ENCODE measurements at regions not wholly inside any gene's neighbourhood (a gene's known extent, or its start where the extent isn't known, plus 50 kb on each side); places are given as distances from the start of the nearest gene placed in this dataset.

- Histone ChIP-seq H3K27me3 (ENCODE audit: control insufficient read depth in 2 of 2, insufficient read depth in 1 of 2, low read length in 1 of 2) (no peaks in the 10 kb centered on the region), H3K4me3 (ENCODE audit: low read length in 2 of 2) (no peak overlapping the region), H3K9me3 (ENCODE audit: control insufficient read depth in 2 of 2, insufficient read depth in 1 of 2, low read length in 1 of 2) (no peaks in the 10 kb centered on the region), H3K27ac (ENCODE audit: low read depth in 1 of 2, low read length in 1 of 2) (no peak overlapping the region), H3K4me1 (ENCODE audit: control insufficient read depth in 2 of 2, insufficient read depth in 2 of 2, low read length in 2 of 2) (no peaks in the 10 kb centered on the region), H3K36me3 (ENCODE audit: control insufficient read depth in 2 of 2, insufficient read depth in 2 of 2, low read length in 1 of 2) (no peaks in the 10 kb centered on the region)
- DNase-seq (ENCODE audit: low read depth in 6 of 9, low spot score in 9 of 9) = no peak
- WGBS = 91% methylated on average over 3 of the region's 3 CpGs
Measured at GRCh38 chr2:49600524-49600923, 446.2 kb upstream of the FSHR start.

GRCh38 chr2:49598231-49598630 lies 443.9 kb upstream of the FSHR start:
- DNase-seq (ENCODE audit: low read depth in 6 of 9, low spot score in 9 of 9) = no peak
- H3K4me3 ChIP-seq (ENCODE audit: low read length in 2 of 2) = no peak overlapping the region
- no peak overlapping the region for H3K27ac ChIP-seq (ENCODE audit: low read depth in 1 of 2, low read length in 1 of 2)
- WGBS = 91% methylated on average over 1 of the region's 1 CpG
- H3K4me1 ChIP-seq (ENCODE audit: control insufficient read depth in 2 of 2, insufficient read depth in 2 of 2, low read length in 2 of 2) = no peaks in the 10 kb centered on the region
- no peaks in the 10 kb centered on the region for H3K27me3 ChIP-seq (ENCODE audit: control insufficient read depth in 2 of 2, insufficient read depth in 1 of 2, low read length in 1 of 2)
- peaks cover 0 to 4% of the 10 kb centered on the region in 2 donors for H3K9me3 ChIP-seq (ENCODE audit: control insufficient read depth in 2 of 2, insufficient read depth in 1 of 2, low read length in 1 of 2)
- H3K36me3 ChIP-seq (ENCODE audit: control insufficient read depth in 2 of 2, insufficient read depth in 2 of 2, low read length in 1 of 2) = no peaks in the 10 kb centered on the region

GRCh38 chr2:49585921-49586320 lies 431.6 kb upstream of the FSHR start:
- H3K27ac ChIP-seq (ENCODE audit: low read depth in 1 of 2, low read length in 1 of 2) = no peak overlapping the region
- H3K9me3 ChIP-seq (ENCODE audit: control insufficient read depth in 2 of 2, insufficient read depth in 1 of 2, low read length in 1 of 2) = no peaks in the 10 kb centered on the region
- WGBS = 95% methylated on average over 3 of the region's 3 CpGs
- no peaks in the 10 kb centered on the region for H3K4me1 ChIP-seq (ENCODE audit: control insufficient read depth in 2 of 2, insufficient read depth in 2 of 2, low read length in 2 of 2)
- DNase-seq (ENCODE audit: low read depth in 6 of 9, low spot score in 9 of 9) = no peak
- H3K27me3 ChIP-seq (ENCODE audit: control insufficient read depth in 2 of 2, insufficient read depth in 1 of 2, low read length in 1 of 2) = no peaks in the 10 kb centered on the region
- H3K4me3 ChIP-seq (ENCODE audit: low read length in 2 of 2) = no peak overlapping the region
- no peaks in the 10 kb centered on the region for H3K36me3 ChIP-seq (ENCODE audit: control insufficient read depth in 2 of 2, insufficient read depth in 2 of 2, low read length in 1 of 2)

DNA sequence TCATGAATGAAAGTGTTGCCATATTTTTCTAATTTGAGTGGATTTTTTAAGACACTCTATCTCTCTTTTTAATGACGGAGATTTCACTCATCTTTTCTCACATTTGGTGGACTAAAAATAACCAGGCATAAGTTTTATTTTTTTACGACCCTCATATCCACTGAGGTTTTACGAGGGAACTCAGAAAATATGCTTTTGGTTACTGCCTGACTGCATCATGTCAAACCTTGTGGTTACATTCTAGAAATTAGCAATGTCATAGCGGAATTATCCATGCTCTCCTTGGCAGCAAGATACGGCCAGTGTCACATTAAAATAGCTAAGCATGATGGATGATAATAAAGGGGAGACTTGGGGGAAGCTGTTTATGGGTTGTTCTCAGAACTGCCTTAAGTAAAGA lies 428.6 kb upstream of the FSHR start:
- Histone ChIP-seq H3K27me3 (ENCODE audit: control insufficient read depth in 2 of 2, insufficient read depth in 1 of 2, low read length in 1 of 2) (no peaks in the 10 kb centered on the region), H3K9me3 (ENCODE audit: control insufficient read depth in 2 of 2, insufficient read depth in 1 of 2, low read length in 1 of 2) (no peaks in the 10 kb centered on the region), H3K27ac (ENCODE audit: low read depth in 1 of 2, low read length in 1 of 2) (no peak overlapping the region), H3K4me1 (ENCODE audit: control insufficient read depth in 2 of 2, insufficient read depth in 2 of 2, low read length in 2 of 2) (no peaks in the 10 kb centered on the region), H3K4me3 (ENCODE audit: low read length in 2 of 2) (no peak overlapping the region), H3K36me3 (ENCODE audit: control insufficient read depth in 2 of 2, insufficient read depth in 2 of 2, low read length in 1 of 2) (no peaks in the 10 kb centered on the region)
- DNase-seq (ENCODE audit: low read depth in 6 of 9, low spot score in 9 of 9) = no peak
- 79% methylated on average over 5 of the region's 5 CpGs for WGBS

DNA sequence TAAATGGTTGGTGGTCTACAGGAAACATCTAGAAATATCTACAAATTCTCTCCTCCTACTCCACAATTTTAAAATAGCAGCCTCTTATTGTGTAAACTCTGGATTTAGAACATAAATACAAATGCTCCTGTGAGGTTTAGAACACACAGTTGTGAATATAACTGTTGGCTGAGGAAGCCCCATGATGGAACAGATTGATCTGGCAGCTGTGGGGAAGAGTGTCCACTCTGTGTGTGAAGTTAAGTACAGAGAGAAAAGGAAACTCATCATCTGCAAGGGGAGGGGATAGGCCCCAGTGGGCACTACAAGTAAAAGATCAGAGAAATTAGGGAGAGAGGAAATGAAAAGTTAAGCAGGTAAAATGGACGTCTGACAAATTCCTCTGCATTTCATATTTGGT lies 422.7 kb upstream of the FSHR start:
- no peaks in the 10 kb centered on the region for H3K9me3 ChIP-seq (ENCODE audit: control insufficient read depth in 2 of 2, insufficient read depth in 1 of 2, low read length in 1 of 2)

DNA sequence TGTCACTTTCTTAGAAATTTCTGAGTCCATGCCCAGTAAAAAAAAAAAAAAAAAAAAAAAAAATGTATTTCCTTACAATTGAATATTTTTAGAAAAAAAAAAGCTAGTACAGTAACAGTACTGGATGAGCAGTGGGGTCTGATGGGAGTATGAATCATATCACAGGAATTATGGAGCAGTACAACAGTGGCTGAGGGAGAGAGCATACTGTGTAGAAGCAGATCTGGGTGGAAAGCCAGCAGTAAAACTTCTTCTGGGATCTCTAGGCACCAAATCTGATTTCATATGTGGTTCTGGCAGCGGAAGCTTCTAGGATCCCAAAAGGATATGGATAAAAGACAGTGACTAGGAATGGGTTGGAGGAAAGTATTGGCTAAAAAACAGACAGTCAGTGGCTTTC lies 414.9 kb upstream of the FSHR start:
- Histone ChIP-seq H3K4me3 (ENCODE audit: low read length in 2 of 2) (no peak overlapping the region), H3K36me3 (ENCODE audit: control insufficient read depth in 2 of 2, insufficient read depth in 2 of 2, low read length in 1 of 2) (no peaks in the 10 kb centered on the region), H3K27ac (ENCODE audit: low read depth in 1 of 2, low read length in 1 of 2) (no peak overlapping the region), H3K27me3 (ENCODE audit: control insufficient read depth in 2 of 2, insufficient read depth in 1 of 2, low read length in 1 of 2) (no peaks in the 10 kb centered on the region), H3K9me3 (ENCODE audit: control insufficient read depth in 2 of 2, insufficient read depth in 1 of 2, low read length in 1 of 2) (no peaks in the 10 kb centered on the region), H3K4me1 (ENCODE audit: control insufficient read depth in 2 of 2, insufficient read depth in 2 of 2, low read length in 2 of 2) (no peaks in the 10 kb centered on the region)
- 95% methylated on average over 1 of the region's 1 CpG for WGBS
- DNase-seq (ENCODE audit: low read depth in 6 of 9, low spot score in 9 of 9) = no peak

More for the DNA sequence above, 422.7 kb upstream of the FSHR start:
- 79% methylated on average over 1 of the region's 1 CpG for WGBS
- Histone ChIP-seq H3K4me1 (ENCODE audit: control insufficient read depth in 2 of 2, insufficient read depth in 2 of 2, low read length in 2 of 2) (no peaks in the 10 kb centered on the region), H3K27me3 (ENCODE audit: control insufficient read depth in 2 of 2, insufficient read depth in 1 of 2, low read length in 1 of 2) (no peaks in the 10 kb centered on the region), H3K4me3 (ENCODE audit: low read length in 2 of 2) (no peak overlapping the region), H3K36me3 (ENCODE audit: control insufficient read depth in 2 of 2, insufficient read depth in 2 of 2, low read length in 1 of 2) (no peaks in the 10 kb centered on the region), H3K27ac (ENCODE audit: low read depth in 1 of 2, low read length in 1 of 2) (no peak overlapping the region)
- no peak for DNase-seq (ENCODE audit: low read depth in 6 of 9, low spot score in 9 of 9)

DNA sequence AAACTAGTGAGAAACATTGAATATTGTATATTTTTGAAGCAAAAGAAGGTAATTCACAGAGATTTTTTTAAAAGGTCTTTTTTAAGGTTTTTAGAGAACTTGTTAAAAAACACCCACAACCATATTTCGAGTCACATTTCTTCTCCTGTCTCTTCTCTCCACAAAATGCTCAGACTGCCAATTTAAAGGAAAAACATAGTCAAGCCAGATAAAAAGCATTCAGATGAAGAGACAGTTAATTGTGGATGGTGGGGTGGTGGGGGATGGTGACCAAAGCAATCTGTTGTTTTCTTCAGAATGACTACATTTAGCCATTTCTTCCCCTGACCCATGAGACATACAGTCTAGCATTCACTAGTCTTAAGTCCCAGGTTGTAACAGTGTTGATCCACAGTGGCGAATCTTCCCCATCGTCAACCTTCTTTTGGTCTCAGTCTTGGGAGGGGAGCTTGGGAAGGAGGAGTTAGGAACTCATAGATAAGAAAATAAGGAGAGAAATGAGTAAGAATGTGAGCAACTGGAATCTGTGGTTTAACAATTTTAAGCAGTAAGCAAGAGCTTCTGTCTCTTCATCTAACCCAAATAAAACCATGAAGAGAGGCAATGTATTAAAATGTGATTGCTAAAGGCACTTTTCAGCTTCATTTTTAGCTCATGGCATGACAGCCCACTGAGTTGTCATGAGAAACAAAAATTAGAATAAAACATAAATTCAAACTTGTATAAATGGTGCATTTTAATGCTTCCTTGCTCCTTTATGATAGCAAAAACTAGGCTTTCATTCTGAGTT lies 413.7 kb upstream of the FSHR start:
- no peaks in the 10 kb centered on the region for H3K4me1 ChIP-seq (ENCODE audit: control insufficient read depth in 2 of 2, insufficient read depth in 2 of 2, low read length in 2 of 2)
- no peaks in the 10 kb centered on the region for H3K9me3 ChIP-seq (ENCODE audit: control insufficient read depth in 2 of 2, insufficient read depth in 1 of 2, low read length in 1 of 2)
- no peak overlapping the region for H3K4me3 ChIP-seq (ENCODE audit: low read length in 2 of 2)
- H3K27me3 ChIP-seq (ENCODE audit: control insufficient read depth in 2 of 2, insufficient read depth in 1 of 2, low read length in 1 of 2) = no peaks in the 10 kb centered on the region
- H3K27ac ChIP-seq (ENCODE audit: low read depth in 1 of 2, low read length in 1 of 2) = no peak overlapping the region
- WGBS = 92% methylated on average over 3 of the region's 3 CpGs
- no peaks in the 10 kb centered on the region for H3K36me3 ChIP-seq (ENCODE audit: control insufficient read depth in 2 of 2, insufficient read depth in 2 of 2, low read length in 1 of 2)
- DNase-seq (ENCODE audit: low read depth in 6 of 9, low spot score in 9 of 9) = no peak

GRCh38 chr2:49567021-49567420 lies 412.7 kb upstream of the FSHR start:
- no peak for DNase-seq (ENCODE audit: low read depth in 6 of 9, low spot score in 9 of 9)
- WGBS = 95% methylated on average over 1 of the region's 1 CpG
- Histone ChIP-seq H3K27me3 (ENCODE audit: control insufficient read depth in 2 of 2, insufficient read depth in 1 of 2, low read length in 1 of 2) (no peaks in the 10 kb centered on the region), H3K9me3 (ENCODE audit: control insufficient read depth in 2 of 2, insufficient read depth in 1 of 2, low read length in 1 of 2) (no peaks in the 10 kb centered on the region), H3K36me3 (ENCODE audit: control insufficient read depth in 2 of 2, insufficient read depth in 2 of 2, low read length in 1 of 2) (no peaks in the 10 kb centered on the region), H3K4me3 (ENCODE audit: low read length in 2 of 2) (no peak overlapping the region), H3K27ac (ENCODE audit: low read depth in 1 of 2, low read length in 1 of 2) (no peak overlapping the region), H3K4me1 (ENCODE audit: control insufficient read depth in 2 of 2, insufficient read depth in 2 of 2, low read length in 2 of 2) (no peaks in the 10 kb centered on the region)

- no peak overlapping the region for H3K27ac ChIP-seq (ENCODE audit: low read depth in 1 of 2, low read length in 1 of 2)
- no peak for DNase-seq (ENCODE audit: low read depth in 6 of 9, low spot score in 9 of 9)
- no peaks in the 10 kb centered on the region for H3K4me1 ChIP-seq (ENCODE audit: control insufficient read depth in 2 of 2, insufficient read depth in 2 of 2, low read length in 2 of 2)
- no peaks in the 10 kb centered on the region for H3K9me3 ChIP-seq (ENCODE audit: control insufficient read depth in 2 of 2, insufficient read depth in 1 of 2, low read length in 1 of 2)
- no peaks in the 10 kb centered on the region for H3K36me3 ChIP-seq (ENCODE audit: control insufficient read depth in 2 of 2, insufficient read depth in 2 of 2, low read length in 1 of 2)
- H3K4me3 ChIP-seq (ENCODE audit: low read length in 2 of 2) = no peak overlapping the region
- no peaks in the 10 kb centered on the region for H3K27me3 ChIP-seq (ENCODE audit: control insufficient read depth in 2 of 2, insufficient read depth in 1 of 2, low read length in 1 of 2)
Measured at GRCh38 chr2:49553658-49554057, 399.3 kb upstream of the FSHR start.

All from thymus (tissue), 11 donors.